ENCODE measurements at regions not wholly inside any gene's neighbourhood (a gene's known extent, or its start where the extent isn't known, plus 50 kb on each side); places are given as distances from the start of the nearest gene placed in this dataset.

GRCh38 chr3:30333903-30334302 lies 272.5 kb upstream of the TGFBR2 start:
- POLR2A ChIA-PET, result no interaction called here
- Mint-ChIP-seq H3K36me3 (peaks cover 3% of the 10 kb centered on the region), H3K4me3 (no peak overlapping the region), H3K27ac (no peak overlapping the region), H3K4me1 (ENCODE audit: low read depth) (peaks cover 3% of the 10 kb centered on the region), H3K9me3 (peaks cover 6% of the 10 kb centered on the region), H3K27me3 (no peaks in the 10 kb centered on the region)
- no peak for DNase-seq
- intact Hi-C loops (cut with micrococcal nuclease), result no loop called here
- CTCF ChIA-PET, result no interaction called here

DNA sequence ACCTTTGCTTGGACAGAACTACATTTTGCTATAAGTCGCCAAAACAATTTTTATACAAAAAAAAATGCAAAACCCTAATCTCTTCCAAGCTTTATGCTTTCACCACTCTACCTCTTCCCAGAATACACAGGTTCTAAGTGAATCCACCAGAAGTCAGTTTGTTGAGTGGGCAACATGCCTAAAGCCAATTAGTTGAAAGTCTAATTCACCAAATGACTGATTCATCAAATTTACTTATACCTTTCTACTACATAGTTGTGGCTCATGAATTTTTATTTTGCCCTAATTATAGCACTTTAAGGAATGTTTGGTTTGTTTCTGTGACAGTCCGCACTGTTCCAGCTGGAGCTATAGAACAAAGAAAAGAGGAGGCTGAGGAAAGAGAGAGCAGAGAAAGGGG lies 265.9 kb upstream of the TGFBR2 start:
- no peak overlapping the region for H3K4me3 Mint-ChIP-seq
- POLR2A ChIA-PET, result no interaction called here

GRCh38 chr3:30341079-30341478 lies 265.3 kb upstream of the TGFBR2 start:
- H3K27me3 Mint-ChIP-seq, result no peaks in the 10 kb centered on the region
- H3K4me1 Mint-ChIP-seq (ENCODE audit: low read depth), result peaks cover 33% of the 10 kb centered on the region
- intact Hi-C loops (cut with micrococcal nuclease), result loop anchor here (10.0 kb wide), 1 partner anchor 734 kb away; no protein-coding TSS in a partner anchor
- no peak for DNase-seq
- peaks cover 6% of the 10 kb centered on the region for H3K9me3 Mint-ChIP-seq
- CTCF ChIA-PET, result no interaction called here
- POLR2A ChIA-PET, result no interaction called here
- no peak overlapping the region for H3K4me3 Mint-ChIP-seq
- H3K27ac Mint-ChIP-seq, result no peak overlapping the region
- H3K36me3 Mint-ChIP-seq, result peaks cover 3% of the 10 kb centered on the region

More for the DNA sequence above, 265.9 kb upstream of the TGFBR2 start:
- H3K9me3 Mint-ChIP-seq, result peaks cover 6% of the 10 kb centered on the region
- peaks cover 27% of the 10 kb centered on the region for H3K4me1 Mint-ChIP-seq (ENCODE audit: low read depth)
- peaks cover 3% of the 10 kb centered on the region for H3K36me3 Mint-ChIP-seq
- intact Hi-C loops (cut with micrococcal nuclease), result loop anchor here (10.0 kb wide), 1 partner anchor 734 kb away; no protein-coding TSS in a partner anchor
- no peaks in the 10 kb centered on the region for H3K27me3 Mint-ChIP-seq
- no peak for DNase-seq
- CTCF ChIA-PET, result no interaction called here
- no peak overlapping the region for H3K27ac Mint-ChIP-seq

GRCh38 chr3:30341851-30342250 lies 264.6 kb upstream of the TGFBR2 start:
- H3K27ac Mint-ChIP-seq, result no peak overlapping the region
- no peak overlapping the region for H3K4me3 Mint-ChIP-seq
- POLR2A ChIA-PET, result no interaction called here
- H3K27me3 Mint-ChIP-seq, result no peaks in the 10 kb centered on the region
- H3K36me3 Mint-ChIP-seq, result peaks cover 3% of the 10 kb centered on the region
- intact Hi-C loops (cut with micrococcal nuclease), result loop anchor here (10.0 kb wide), 1 partner anchor 733 kb away; no protein-coding TSS in a partner anchor
- CTCF ChIA-PET, result interaction anchor here (0.9 to 1.0 kb wide), 2 partner anchors 12 to 22 kb away, joined by 3 to 5 read pairs; no protein-coding TSS in a partner anchor
- peaks cover 39% of the 10 kb centered on the region for H3K4me1 Mint-ChIP-seq (ENCODE audit: low read depth)
- H3K9me3 Mint-ChIP-seq, result peaks cover 6% of the 10 kb centered on the region
- no peak for DNase-seq

DNA sequence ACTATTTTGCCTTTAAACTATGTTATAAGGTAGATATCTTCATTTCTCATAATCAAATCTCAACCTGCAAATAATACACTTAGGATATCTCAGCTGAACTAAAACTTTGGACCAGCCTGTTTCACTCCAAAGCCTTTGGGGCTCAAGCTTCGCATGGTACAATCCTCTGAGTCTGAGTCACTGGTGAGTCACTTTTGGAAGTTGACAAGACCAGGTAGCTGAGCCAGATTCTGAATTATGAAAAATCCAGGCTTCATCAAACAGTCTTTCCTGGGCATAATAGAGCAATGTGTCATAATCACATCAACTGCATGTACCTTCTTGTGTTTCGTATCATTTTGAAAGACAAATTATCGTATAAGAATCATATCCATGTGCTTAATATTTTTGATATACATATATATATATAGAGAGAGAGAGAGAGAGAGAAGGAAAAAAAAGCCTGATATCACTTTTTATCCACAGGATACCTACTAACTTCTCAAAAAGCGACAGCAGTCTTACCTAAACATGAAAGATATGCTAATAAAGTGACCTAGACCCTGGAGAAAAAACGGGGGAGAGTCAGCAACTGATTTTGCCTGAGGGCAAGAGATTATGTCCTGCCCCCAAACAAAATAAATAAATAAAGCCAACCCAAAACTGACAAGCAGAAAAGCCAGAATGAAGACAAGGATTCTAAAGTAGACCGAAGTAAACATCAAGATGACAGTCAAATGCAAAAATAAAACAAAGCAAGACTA lies 263.9 kb upstream of the TGFBR2 start:
- Mint-ChIP-seq H3K9me3 (peaks cover 5% of the 10 kb centered on the region), H3K36me3 (peaks cover under 1% of the 10 kb centered on the region), H3K4me3 (no peak overlapping the region), H3K27me3 (no peaks in the 10 kb centered on the region), H3K27ac (no peak overlapping the region), H3K4me1 (ENCODE audit: low read depth) (peaks cover 45% of the 10 kb centered on the region)
- intact Hi-C loops (cut with micrococcal nuclease), result loop anchor here (10.0 kb wide), 1 partner anchor 732 kb away; no protein-coding TSS in a partner anchor
- DNase-seq, result peak; percentile 19
- CTCF ChIA-PET, result interaction anchor here (0.9 to 1.0 kb wide), 2 partner anchors 11 to 23 kb away, joined by 3 to 5 read pairs; no protein-coding TSS in a partner anchor
- POLR2A ChIA-PET, result no interaction called here

GRCh38 chr3:30343067-30343831 lies 263.2 kb upstream of the TGFBR2 start:
- Mint-ChIP-seq H3K4me1 (ENCODE audit: low read depth) (peaks cover 53% of the 10 kb centered on the region), H3K4me3 (no peak overlapping the region), H3K27ac (no peak overlapping the region), H3K27me3 (no peaks in the 10 kb centered on the region), H3K9me3 (peaks cover 1% of the 10 kb centered on the region), H3K36me3 (no peaks in the 10 kb centered on the region)
- DNase-seq, result no peak
- intact Hi-C loops (cut with micrococcal nuclease), result loop anchor here (10.0 kb wide), 1 partner anchor 732 kb away; no protein-coding TSS in a partner anchor
- POLR2A ChIA-PET, result no interaction called here
- CTCF ChIA-PET, result no interaction called here

GRCh38 chr3:30343861-30344260 lies 262.5 kb upstream of the TGFBR2 start:
- ChIA-PET CTCF (no interaction called here), POLR2A (no interaction called here)
- intact Hi-C loops (cut with micrococcal nuclease), result loop anchor here (10.0 kb wide), 1 partner anchor 731 kb away; no protein-coding TSS in a partner anchor
- Mint-ChIP-seq H3K9me3 (peaks cover 1% of the 10 kb centered on the region), H3K27me3 (no peaks in the 10 kb centered on the region), H3K27ac (no peak overlapping the region), H3K4me1 (ENCODE audit: low read depth) (peaks cover 58% of the 10 kb centered on the region), H3K36me3 (no peaks in the 10 kb centered on the region), H3K4me3 (no peak overlapping the region)
- no peak for DNase-seq

GRCh38 chr3:30344288-30344687 lies 262.1 kb upstream of the TGFBR2 start:
- peaks cover 62% of the 10 kb centered on the region for H3K4me1 Mint-ChIP-seq (ENCODE audit: low read depth)
- no peak overlapping the region for H3K4me3 Mint-ChIP-seq

GRCh38 chr3:30346933-30347320 lies 259.5 kb upstream of the TGFBR2 start:
- no peak overlapping the region for H3K4me3 Mint-ChIP-seq
- H3K27ac Mint-ChIP-seq, result no peak overlapping the region
- intact Hi-C loops (cut with micrococcal nuclease), result loop anchor here (1.0 to 10.0 kb wide), 14 partner anchors 8 to 1505 kb away; partner anchors contain the start of genes RBMS3 and TGFBR2
- POLR2A ChIA-PET, result interaction anchor here (1.7 kb wide), 1 partner anchor 311 kb away, joined by 4 read pairs; no protein-coding TSS in a partner anchor
- CTCF ChIA-PET, result interaction anchor here (0.7 kb wide), 1 partner anchor 10 kb away, joined by 3 read pairs; no protein-coding TSS in a partner anchor
- peaks cover 9% of the 10 kb centered on the region for H3K27me3 Mint-ChIP-seq
- H3K4me1 Mint-ChIP-seq (ENCODE audit: low read depth), result peaks cover 71% of the 10 kb centered on the region
- DNase-seq, result no peak
- H3K9me3 Mint-ChIP-seq, result peaks cover 1% of the 10 kb centered on the region
- H3K36me3 Mint-ChIP-seq, result no peaks in the 10 kb centered on the region

More at GRCh38 chr3:30344288-30344687, 262.1 kb upstream of the TGFBR2 start:
- ChIA-PET POLR2A (no interaction called here), CTCF (no interaction called here)
- DNase-seq, result no peak
- no peaks in the 10 kb centered on the region for H3K27me3 Mint-ChIP-seq
- no peak overlapping the region for H3K27ac Mint-ChIP-seq
- peaks cover 1% of the 10 kb centered on the region for H3K9me3 Mint-ChIP-seq
- H3K36me3 Mint-ChIP-seq, result no peaks in the 10 kb centered on the region
- intact Hi-C loops (cut with micrococcal nuclease), result loop anchor here (10.0 kb wide), 1 partner anchor 731 kb away; no protein-coding TSS in a partner anchor

DNA sequence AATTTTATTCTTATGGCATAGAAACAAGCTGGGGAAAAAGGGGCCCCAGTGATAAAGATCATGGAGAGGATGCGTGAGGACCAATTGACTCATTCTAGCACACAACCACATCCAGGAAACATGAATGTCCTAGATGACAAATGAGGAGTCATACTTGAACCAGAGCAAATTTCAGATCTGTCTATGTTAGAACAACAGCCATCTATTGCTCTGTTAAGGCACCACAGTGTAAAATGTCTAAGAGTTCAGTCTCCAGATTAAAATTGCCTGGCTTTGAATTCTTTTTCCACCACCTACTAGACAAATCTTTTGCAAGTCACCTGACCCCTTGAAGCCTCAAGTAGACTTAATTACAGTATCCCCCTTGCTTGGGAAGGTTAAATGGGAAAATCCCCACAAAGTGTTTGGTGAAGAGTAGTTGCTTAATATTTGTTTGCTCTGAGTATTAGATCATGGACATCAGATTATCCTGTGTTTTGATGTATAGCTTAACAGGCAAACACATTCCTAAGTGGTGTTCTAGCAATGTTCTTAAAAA lies 258.7 kb upstream of the TGFBR2 start:
- intact Hi-C loops (cut with micrococcal nuclease), result loop anchor here (1.0 to 10.0 kb wide), 14 partner anchors 8 to 1505 kb away; partner anchors contain the start of genes RBMS3 and TGFBR2
- Mint-ChIP-seq H3K27ac (peak overlapping the region; percentile 75), H3K4me3 (peak overlapping the region; percentile 38), H3K27me3 (peaks cover 14% of the 10 kb centered on the region), H3K9me3 (peaks cover 1% of the 10 kb centered on the region), H3K36me3 (no peaks in the 10 kb centered on the region), H3K4me1 (ENCODE audit: low read depth) (peaks cover 72% of the 10 kb centered on the region)
- ChIA-PET POLR2A (interaction anchor here (0.6 to 1.7 kb wide), 2 partner anchors 308 to 310 kb away, joined by 3 to 4 read pairs; no protein-coding TSS in a partner anchor), CTCF (interaction anchor here (0.7 to 1.4 kb wide), 2 partner anchors 9 to 150 kb away, joined by 3 to 5 read pairs; no protein-coding TSS in a partner anchor)
- peak; percentile 72 for DNase-seq

DNA sequence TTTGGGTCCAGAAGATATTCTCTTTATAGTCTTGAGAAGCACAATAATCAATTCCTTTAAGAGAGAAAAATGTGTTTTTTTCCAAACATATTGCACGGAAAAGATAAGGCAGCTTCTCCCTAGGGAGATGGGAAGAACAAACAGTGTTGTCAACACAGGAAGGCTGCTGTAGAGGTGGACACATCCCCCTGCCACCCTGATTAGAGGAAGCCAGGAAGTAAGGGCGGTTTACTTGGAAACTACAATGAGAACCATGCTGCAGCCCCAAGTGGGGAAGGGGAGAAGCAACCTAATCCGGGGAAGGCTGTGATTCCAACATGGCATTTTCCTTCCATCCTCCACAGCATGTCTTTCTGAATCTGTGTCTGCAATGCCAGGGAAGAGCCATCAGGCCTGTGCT lies 256.9 kb upstream of the TGFBR2 start:
- CTCF ChIA-PET, result interaction anchor here (1.2 kb wide), 2 partner anchors 63 to 344 kb away, joined by 3 read pairs; no protein-coding TSS in a partner anchor
- intact Hi-C loops (cut with micrococcal nuclease), result loop anchor here (5.0 to 10.0 kb wide), 5 partner anchors 198 to 1507 kb away; partner anchors contain the start of gene RBMS3

More for the DNA sequence above, 256.9 kb upstream of the TGFBR2 start:
- Mint-ChIP-seq H3K9me3 (peaks cover 1% of the 10 kb centered on the region), H3K27me3 (peaks cover 16% of the 10 kb centered on the region), H3K36me3 (no peaks in the 10 kb centered on the region), H3K4me3 (no peak overlapping the region), H3K4me1 (ENCODE audit: low read depth) (peaks cover 80% of the 10 kb centered on the region), H3K27ac (no peak overlapping the region)
- POLR2A ChIA-PET, result no interaction called here
- DNase-seq, result no peak

All from activated CD4-positive, alpha-beta memory T cell treated with anti-CD3 and anti-CD28 coated beads for 36 hours (primary cell).